ENCODE measurements at regions not wholly inside any gene's neighbourhood (a gene's known extent, or its start where the extent isn't known, plus 50 kb on each side); places are given as distances from the start of the nearest gene placed in this dataset.

DNA sequence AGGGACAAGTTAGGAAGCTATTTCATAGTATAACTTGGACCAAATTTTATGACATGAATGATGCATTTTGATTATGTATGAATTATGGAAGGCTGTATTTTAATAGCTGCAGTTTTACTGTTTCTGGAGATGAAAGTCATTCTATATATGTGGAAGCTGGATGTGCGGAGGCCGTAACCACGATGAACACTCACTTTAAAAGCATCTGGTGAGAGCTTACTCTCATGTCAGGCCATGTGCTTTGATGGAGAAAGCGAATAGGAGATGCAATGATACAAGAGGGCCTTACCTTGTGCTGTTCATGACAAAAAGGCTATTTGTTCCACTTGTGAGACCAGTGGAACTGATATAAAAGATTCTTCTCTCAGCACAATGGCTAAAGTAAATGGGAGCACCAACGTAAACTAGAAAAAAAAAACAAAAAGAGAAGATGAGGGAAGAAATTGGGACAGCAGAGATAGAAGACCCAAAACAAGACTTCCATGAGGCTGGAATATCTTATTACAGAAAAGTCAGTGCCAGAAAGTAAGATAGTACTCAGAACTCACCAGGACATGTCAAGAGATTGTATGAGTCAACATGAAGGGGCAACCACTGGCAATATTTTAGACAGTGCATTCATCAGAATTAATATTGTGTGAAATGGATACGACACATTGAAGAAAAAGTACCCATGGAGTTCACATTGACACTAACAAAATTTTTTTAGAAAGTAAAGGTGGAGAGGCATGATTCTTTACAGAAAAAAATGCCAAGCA, 63.3 kb upstream of the GAB1 start:
- TF ChIP-seq POLR2A (IDR thresholded peaks at IDR 0.05), result no peak
- TF ChIP-seq, protein P1, sequence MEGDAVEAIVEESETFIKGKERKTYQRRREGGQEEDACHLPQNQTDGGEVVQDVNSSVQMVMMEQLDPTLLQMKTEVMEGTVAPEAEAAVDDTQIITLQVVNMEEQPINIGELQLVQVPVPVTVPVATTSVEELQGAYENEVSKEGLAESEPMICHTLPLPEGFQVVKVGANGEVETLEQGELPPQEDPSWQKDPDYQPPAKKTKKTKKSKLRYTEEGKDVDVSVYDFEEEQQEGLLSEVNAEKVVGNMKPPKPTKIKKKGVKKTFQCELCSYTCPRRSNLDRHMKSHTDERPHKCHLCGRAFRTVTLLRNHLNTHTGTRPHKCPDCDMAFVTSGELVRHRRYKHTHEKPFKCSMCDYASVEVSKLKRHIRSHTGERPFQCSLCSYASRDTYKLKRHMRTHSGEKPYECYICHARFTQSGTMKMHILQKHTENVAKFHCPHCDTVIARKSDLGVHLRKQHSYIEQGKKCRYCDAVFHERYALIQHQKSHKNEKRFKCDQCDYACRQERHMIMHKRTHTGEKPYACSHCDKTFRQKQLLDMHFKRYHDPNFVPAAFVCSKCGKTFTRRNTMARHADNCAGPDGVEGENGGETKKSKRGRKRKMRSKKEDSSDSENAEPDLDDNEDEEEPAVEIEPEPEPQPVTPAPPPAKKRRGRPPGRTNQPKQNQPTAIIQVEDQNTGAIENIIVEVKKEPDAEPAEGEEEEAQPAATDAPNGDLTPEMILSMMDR (IDR thresholded peaks at IDR 0.05), result no peak
- no peak for TF ChIP-seq POLR2AphosphoS5 (IDR thresholded peaks at IDR 0.05)
- no peak for TF ChIP-seq EP300 (IDR thresholded peaks at IDR 0.05)

Data from stomach (tissue), 4 donors.